ENCODE measurements at regions not wholly inside any gene's neighbourhood (a gene's known extent, or its start where the extent isn't known, plus 50 kb on each side); places are given as distances from the start of the nearest gene placed in this dataset.

DNA sequence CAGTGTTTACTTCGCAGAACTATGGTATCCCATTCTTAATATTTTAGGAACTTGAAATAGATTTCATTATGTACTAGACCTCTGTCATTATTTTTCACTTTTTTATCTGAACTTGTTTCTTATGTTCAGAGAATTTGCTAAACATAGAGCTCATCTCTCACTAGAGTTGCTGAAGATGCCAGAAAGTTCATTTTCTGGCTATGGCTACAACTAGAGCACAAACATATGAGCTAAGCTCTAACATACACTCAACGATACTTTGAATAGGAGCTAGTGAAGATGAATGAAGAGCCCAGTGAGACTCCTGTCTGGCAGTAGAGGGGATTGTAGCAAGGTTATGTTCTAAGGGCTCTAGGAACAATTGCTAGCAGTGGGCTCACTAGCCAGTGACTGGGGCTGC, 582.2 kb downstream of the KIF4B start:
- TF ChIP-seq, protein P1, sequence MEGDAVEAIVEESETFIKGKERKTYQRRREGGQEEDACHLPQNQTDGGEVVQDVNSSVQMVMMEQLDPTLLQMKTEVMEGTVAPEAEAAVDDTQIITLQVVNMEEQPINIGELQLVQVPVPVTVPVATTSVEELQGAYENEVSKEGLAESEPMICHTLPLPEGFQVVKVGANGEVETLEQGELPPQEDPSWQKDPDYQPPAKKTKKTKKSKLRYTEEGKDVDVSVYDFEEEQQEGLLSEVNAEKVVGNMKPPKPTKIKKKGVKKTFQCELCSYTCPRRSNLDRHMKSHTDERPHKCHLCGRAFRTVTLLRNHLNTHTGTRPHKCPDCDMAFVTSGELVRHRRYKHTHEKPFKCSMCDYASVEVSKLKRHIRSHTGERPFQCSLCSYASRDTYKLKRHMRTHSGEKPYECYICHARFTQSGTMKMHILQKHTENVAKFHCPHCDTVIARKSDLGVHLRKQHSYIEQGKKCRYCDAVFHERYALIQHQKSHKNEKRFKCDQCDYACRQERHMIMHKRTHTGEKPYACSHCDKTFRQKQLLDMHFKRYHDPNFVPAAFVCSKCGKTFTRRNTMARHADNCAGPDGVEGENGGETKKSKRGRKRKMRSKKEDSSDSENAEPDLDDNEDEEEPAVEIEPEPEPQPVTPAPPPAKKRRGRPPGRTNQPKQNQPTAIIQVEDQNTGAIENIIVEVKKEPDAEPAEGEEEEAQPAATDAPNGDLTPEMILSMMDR (IDR thresholded peaks at IDR 0.05; ENCODE audit: low read depth, low read length, missing control alignments), result no peak
- DNase-seq (ENCODE audit: low read depth), result no peak
- H3K4me3 ChIP-seq (ENCODE audit: low read depth, low read length), result no peak overlapping the region
- in situ Hi-C loops (cut with HindIII; ENCODE audit: low sequenced_read_pairs), result no loop called here

DNA sequence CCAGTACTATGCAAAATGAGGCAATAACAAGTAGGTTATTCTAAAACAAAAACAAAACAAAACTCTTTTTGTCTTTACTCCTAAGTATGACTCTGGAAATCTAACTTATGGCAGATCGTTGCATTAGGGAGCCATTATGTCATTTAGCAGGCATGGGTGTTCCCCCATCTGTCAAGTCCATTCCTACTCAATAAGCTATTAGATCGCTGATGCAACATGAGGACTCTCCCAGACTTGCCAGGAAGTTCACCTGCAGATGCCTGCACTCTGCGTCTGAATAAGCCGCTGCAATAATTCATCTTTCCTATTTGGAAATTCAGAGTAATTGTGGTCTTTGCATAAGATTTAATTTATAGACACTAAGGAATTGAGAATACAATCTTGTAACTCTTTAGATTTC, 585.0 kb downstream of the KIF4B start:
- DNase-seq (ENCODE audit: low read depth), result no peak
- no peak overlapping the region for H3K4me3 ChIP-seq (ENCODE audit: low read depth, low read length)
- in situ Hi-C loops (cut with HindIII; ENCODE audit: low sequenced_read_pairs), result no loop called here
- TF ChIP-seq, protein P1 (IDR thresholded peaks at IDR 0.05; ENCODE audit: low read depth, low read length, missing control alignments), result no peak

DNA sequence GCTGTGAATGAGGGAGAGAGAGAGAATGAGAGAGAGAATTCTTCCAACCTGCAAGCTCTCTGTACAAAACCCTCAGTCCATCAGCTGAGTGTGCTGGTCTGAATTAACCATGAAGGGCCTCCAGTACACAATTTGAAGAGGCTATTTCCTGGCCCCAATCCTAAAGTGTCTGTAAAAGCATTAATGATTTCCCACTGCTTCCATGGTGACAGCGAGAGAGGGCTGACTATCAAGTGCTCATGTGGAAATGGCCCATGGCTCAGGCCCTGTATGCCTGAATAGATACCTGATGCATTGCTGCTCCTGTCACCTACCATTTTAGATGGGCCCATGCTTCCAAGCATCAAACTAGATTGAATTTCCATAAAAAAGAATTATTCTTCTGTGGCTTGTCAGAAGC, 592.4 kb downstream of the KIF4B start:
- TF ChIP-seq, protein P1 (IDR thresholded peaks at IDR 0.05; ENCODE audit: low read depth, low read length, missing control alignments), result no peak
- H3K4me3 ChIP-seq (ENCODE audit: low read depth, low read length), result no peak overlapping the region
- DNase-seq (ENCODE audit: low read depth), result no peak
- in situ Hi-C loops (cut with HindIII; ENCODE audit: low sequenced_read_pairs), result no loop called here

DNA sequence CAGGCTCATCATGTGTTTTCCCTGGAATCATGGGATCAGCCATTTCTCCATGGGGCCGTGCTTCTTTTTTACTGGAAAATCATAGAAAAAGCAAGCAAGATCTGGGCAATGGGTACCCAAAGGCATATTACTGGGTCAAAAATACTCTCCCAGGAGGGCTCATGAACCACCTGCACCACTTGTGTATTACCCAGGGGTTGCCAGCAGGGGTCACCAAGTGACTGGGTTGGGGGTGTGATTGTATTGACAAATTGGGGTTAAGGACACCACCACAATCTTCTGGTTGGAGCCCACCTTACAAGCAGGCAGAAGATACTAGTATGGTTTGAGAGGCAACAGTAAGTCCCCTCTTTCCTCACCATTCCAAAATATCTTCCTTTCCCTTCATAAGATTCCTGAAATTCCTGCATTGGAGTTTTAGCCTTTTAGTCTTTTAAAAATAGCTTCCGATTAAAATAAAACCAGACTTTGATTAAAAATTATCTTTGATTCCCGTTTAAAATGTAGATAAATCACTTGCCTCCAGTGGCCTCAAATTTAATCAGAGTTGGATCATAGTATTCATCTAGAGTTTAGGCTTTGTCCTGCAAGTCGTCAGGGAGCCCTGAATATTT, 603.3 kb downstream of the KIF4B start:
- no peak for DNase-seq (ENCODE audit: low read depth)
- in situ Hi-C loops (cut with HindIII; ENCODE audit: low sequenced_read_pairs), result no loop called here
- no peak overlapping the region for H3K4me3 ChIP-seq (ENCODE audit: low read depth, low read length)
- TF ChIP-seq, protein P1 (IDR thresholded peaks at IDR 0.05; ENCODE audit: low read depth, low read length, missing control alignments), result peak; percentile 81

DNA sequence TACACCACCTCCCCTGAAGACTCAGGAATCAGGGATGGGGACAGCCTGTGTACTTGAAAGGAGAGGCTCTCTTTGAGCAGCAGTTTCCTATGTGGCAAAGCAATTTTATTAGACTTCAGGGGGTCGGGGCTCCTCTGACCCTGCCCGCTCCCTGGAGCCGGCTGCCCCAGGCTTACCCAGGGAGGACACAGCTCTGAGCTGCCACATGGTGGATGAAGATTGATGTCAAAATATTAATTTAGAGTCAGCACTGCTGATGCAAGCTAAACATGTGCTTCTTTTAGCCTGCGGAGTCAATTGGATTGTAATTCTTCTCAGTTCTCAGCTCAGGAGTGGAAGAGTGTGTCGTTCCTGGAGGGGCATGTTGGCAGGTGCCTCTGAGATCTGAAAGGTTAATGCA, 606.1 kb downstream of the KIF4B start:
- DNase-seq (ENCODE audit: low read depth), result no peak
- in situ Hi-C loops (cut with HindIII; ENCODE audit: low sequenced_read_pairs), result no loop called here
- TF ChIP-seq, protein P1 (IDR thresholded peaks at IDR 0.05; ENCODE audit: low read depth, low read length, missing control alignments), result no peak
- no peak overlapping the region for H3K4me3 ChIP-seq (ENCODE audit: low read depth, low read length)

DNA sequence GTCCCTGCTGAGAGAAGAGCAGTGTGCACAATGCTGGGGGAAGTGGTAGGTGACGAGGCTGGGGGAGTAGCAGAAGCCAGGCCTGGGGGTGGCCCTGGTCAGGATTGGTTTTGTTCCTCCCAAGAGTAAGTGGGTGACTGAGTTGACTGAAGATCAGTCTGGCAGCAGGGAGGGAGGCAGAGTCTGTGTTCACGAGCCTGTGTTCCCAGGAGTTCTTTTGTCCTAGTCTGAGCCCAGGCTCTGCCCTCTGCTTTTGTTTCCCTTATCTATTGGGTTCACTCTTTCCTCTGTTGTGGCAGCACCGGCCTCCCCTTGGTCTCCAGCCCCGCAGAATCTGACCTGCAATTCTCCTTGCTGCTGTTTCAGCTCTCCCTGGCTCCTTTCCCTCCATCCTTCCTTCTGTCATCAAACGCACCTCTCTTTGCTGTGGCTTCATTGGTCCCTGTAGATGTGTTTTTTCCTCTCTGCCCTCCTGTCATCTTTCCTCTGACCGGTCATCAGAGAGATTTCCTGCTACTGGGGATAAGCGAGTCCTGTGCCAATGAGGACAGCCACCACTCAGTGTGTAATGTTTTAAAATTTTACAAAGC, 607.4 kb downstream of the KIF4B start:
- no peak overlapping the region for H3K4me3 ChIP-seq (ENCODE audit: low read depth, low read length)
- no peak for DNase-seq (ENCODE audit: low read depth)
- in situ Hi-C loops (cut with HindIII; ENCODE audit: low sequenced_read_pairs), result no loop called here
- TF ChIP-seq, protein P1 (IDR thresholded peaks at IDR 0.05; ENCODE audit: low read depth, low read length, missing control alignments), result no peak
